Transverse colon (tissue), 4 donors: ENCODE measurements at regions not wholly inside any gene's neighbourhood (a gene's known extent, or its start where the extent isn't known, plus 50 kb on each side); places are given as distances from the start of the nearest gene placed in this dataset.

Experiments used
- DNase-seq: peaks from one replicate; pipeline ENCODE4 v3.0.0-alpha.2; 2019
- H3K27ac ChIP-seq, 4 donors: fragments of 200-600 bp; sonication (generic); 2 replicates each; pipeline ENCODE4 v1.5.1; 2016 to 2018; ENCODE audit warnings: inconsistent platforms in 4 of 4
- H3K27me3 ChIP-seq: fragments of 200-600 bp; sonication (generic); 2 replicates; pipeline ENCODE4 v1.5.1; 2017; ENCODE audit warnings: inconsistent platforms
- H3K36me3 ChIP-seq, 4 donors: fragments of 200-600 bp; sonication (generic); 2 replicates each; pipeline ENCODE4 v1.5.1; 2017 to 2019; ENCODE audit warnings: inconsistent platforms in 4 of 4
- H3K4me1 ChIP-seq, 4 donors: fragments of 200-600 bp; sonication (generic); 2 replicates each; pipeline ENCODE4 v1.5.1; 2017 to 2020; ENCODE audit warnings: inconsistent platforms in 4 of 4
- H3K4me3 ChIP-seq, 4 donors: fragments of 200-600 bp; sonication (generic); 1 replicate in 1 of 4; 2 replicates in 3 of 4; pipeline versions ENCODE4 v1.5.1 to v1.6.1; 2017 to 2019; ENCODE audit warnings: inconsistent platforms in 4 of 4
- H3K9me3 ChIP-seq, 2 donors: fragments of 200-600 bp; sonication (generic); 2 replicates each; pipeline ENCODE4 v1.5.1; 2017 to 2019; ENCODE audit warnings: inconsistent platforms in 2 of 2
- CTCF ChIP-seq, 5 experiments: fragments of 200-600 bp in 3 of 5; fragments of 450-650 bp in 2 of 5; sonication (generic) in 3 of 5; IDR thresholded peaks; 1 replicate in 2 of 5; 2 replicates in 3 of 5; pipeline ENCODE4 v1.5.1; 2016 to 2017; ENCODE audit warnings: antibody characterized with exemption in 5 of 5, inconsistent platforms in 3 of 5, mild to moderate bottlenecking in 2 of 5, moderate library complexity in 1 of 5
- EP300 ChIP-seq: sonication (generic); formaldehyde crosslinking; IDR thresholded peaks from one replicate; pipeline ENCODE4 v1.6.1; 2017; ENCODE audit warnings: antibody characterized with exemption, low read depth
- POLR2A ChIP-seq: fragments of 450-650 bp; IDR thresholded peaks from one replicate; pipeline ENCODE4 v1.6.1; 2016; ENCODE audit warnings: antibody characterized with exemption, mild to moderate bottlenecking, moderate library complexity
- POLR2AphosphoS5 ChIP-seq, 3 donors: sonication (generic); formaldehyde crosslinking; IDR thresholded peaks; one replicate each; pipeline ENCODE4 v1.6.1; 2016; ENCODE audit warnings: antibody characterized with exemption in 3 of 3
- WGBS, 2 donors: methylation state at CpG; one replicate each; pipeline ENCODE4 v1.1.5; 2018; ENCODE audit warnings: low coverage in 1 of 2; 5-methylcytosine and 5-hydroxymethylcytosine counted together
- in situ Hi-C, 4 donors: fragments of 200-750 bp; cut with MboI; loops; one replicate each; pipeline versions ENCODE4 v1.15.0 to v1.15.1; 2017; ENCODE audit warnings: low sequenced_read_pairs in 3 of 4, low pct_ligation_motif_present in 1 of 4, low pct_unique_long_range_greater_than_20kb in 1 of 4
- intact Hi-C: fragments of 100-400 bp; cut with DNase I; formaldehyde crosslinking; loops from one replicate; pipeline ENCODE4 v1.15.1; 2023; ENCODE audit warnings: low total_unique reads

- in situ Hi-C loops = loop anchor here in 3 of 4 donors (10.0 to 25.0 kb wide), 3 partner anchors 408 to 1094 kb away; no protein-coding TSS in a partner anchor
Measured at GRCh38 chr1:98056781-98057180, 135.9 kb upstream of the DPYD start.

GRCh38 chr1:98055457-98055856, 134.6 kb upstream of the DPYD start:
- in situ Hi-C loops = loop anchor here in 3 of 4 donors (10.0 to 25.0 kb wide), 3 partner anchors 409 to 1093 kb away; no protein-coding TSS in a partner anchor
- TF ChIP-seq POLR2A (no peak), POLR2AphosphoS5 (IDR thresholded peaks at IDR 0.05) (no peak), EP300 (no peak), CTCF (IDR thresholded peaks at IDR 0.05) (no peak)
- DNase-seq = no peak
- no peaks in the 10 kb centered on the region for H3K9me3 ChIP-seq
- WGBS, 2 donors = 49 to 58% methylated on average over 7 of the region's 7 CpGs
- intact Hi-C loops = no loop called here
- H3K27me3 ChIP-seq = peaks cover 60% of the 10 kb centered on the region
- H3K27ac ChIP-seq = no peak overlapping the region
- peaks cover 5 to 10% (median 9%) of the 10 kb centered on the region in 4 donors for H3K4me1 ChIP-seq
- H3K4me3 ChIP-seq = no peak overlapping the region
- H3K36me3 ChIP-seq = no peaks in the 10 kb centered on the region

More at GRCh38 chr1:98056781-98057180, 135.9 kb upstream of the DPYD start:
- H3K36me3 ChIP-seq = no peaks in the 10 kb centered on the region
- no peak overlapping the region for H3K27ac ChIP-seq
- intact Hi-C loops = no loop called here
- TF ChIP-seq EP300 (no peak), POLR2AphosphoS5 (IDR thresholded peaks at IDR 0.05) (no peak), POLR2A (no peak), CTCF (IDR thresholded peaks at IDR 0.05) (no peak)
- DNase-seq = no peak
- no peak overlapping the region for H3K4me3 ChIP-seq
- H3K27me3 ChIP-seq = peaks cover 47% of the 10 kb centered on the region
- H3K4me1 ChIP-seq = peaks cover 5 to 10% (median 9%) of the 10 kb centered on the region in 4 donors
- 60 to 68% methylated on average over 3 of the region's 3 CpGs for WGBS, 2 donors
- no peaks in the 10 kb centered on the region for H3K9me3 ChIP-seq

- Histone ChIP-seq H3K4me1 (peaks cover 5 to 10% (median 9%) of the 10 kb centered on the region in 4 donors), H3K27ac (no peak overlapping the region), H3K9me3 (no peaks in the 10 kb centered on the region), H3K36me3 (no peaks in the 10 kb centered on the region), H3K27me3 (peaks cover 67% of the 10 kb centered on the region), H3K4me3 (no peak overlapping the region)
- DNase-seq = no peak
- intact Hi-C loops (no loop called here), in situ Hi-C loops (loop anchor here (5.0 to 25.0 kb wide), 4 partner anchors 410 to 1092 kb away; no protein-coding TSS in a partner anchor)
- no peak for TF ChIP-seq EP300
- no peak for TF ChIP-seq POLR2A
- no peak for TF ChIP-seq CTCF (IDR thresholded peaks at IDR 0.05)
- no peak for TF ChIP-seq POLR2AphosphoS5 (IDR thresholded peaks at IDR 0.05)
- 62 to 65% methylated on average over 4 of the region's 4 CpGs for WGBS, 2 donors
Measured at GRCh38 chr1:98054786-98055185, 134.0 kb upstream of the DPYD start.

GRCh38 chr1:98054367-98054701, 133.5 kb upstream of the DPYD start:
- intact Hi-C loops (no loop called here), in situ Hi-C loops (loop anchor here (5.0 to 25.0 kb wide), 4 partner anchors 410 to 1092 kb away; no protein-coding TSS in a partner anchor)
- Histone ChIP-seq H3K9me3 (no peaks in the 10 kb centered on the region), H3K4me1 (peaks cover 5 to 10% (median 9%) of the 10 kb centered on the region in 4 donors), H3K27me3 (peaks cover 71% of the 10 kb centered on the region), H3K27ac (no peak overlapping the region), H3K36me3 (no peaks in the 10 kb centered on the region), H3K4me3 (peak overlapping the region in 2 of 4 donors; percentile 34 to 58)
- DNase-seq = no peak
- TF ChIP-seq POLR2AphosphoS5 (IDR thresholded peaks at IDR 0.05) (no peak), CTCF (IDR thresholded peaks at IDR 0.05) (peak in 1 of 5 experiments; percentile 24)
- 20 to 33% methylated on average over 1 to 11 of the region's 11 CpGs for WGBS, 2 donors
